ENCODE measurements at regions not wholly inside any gene's neighbourhood (a gene's known extent, or its start where the extent isn't known, plus 50 kb on each side); places are given as distances from the start of the nearest gene placed in this dataset.

DNA sequence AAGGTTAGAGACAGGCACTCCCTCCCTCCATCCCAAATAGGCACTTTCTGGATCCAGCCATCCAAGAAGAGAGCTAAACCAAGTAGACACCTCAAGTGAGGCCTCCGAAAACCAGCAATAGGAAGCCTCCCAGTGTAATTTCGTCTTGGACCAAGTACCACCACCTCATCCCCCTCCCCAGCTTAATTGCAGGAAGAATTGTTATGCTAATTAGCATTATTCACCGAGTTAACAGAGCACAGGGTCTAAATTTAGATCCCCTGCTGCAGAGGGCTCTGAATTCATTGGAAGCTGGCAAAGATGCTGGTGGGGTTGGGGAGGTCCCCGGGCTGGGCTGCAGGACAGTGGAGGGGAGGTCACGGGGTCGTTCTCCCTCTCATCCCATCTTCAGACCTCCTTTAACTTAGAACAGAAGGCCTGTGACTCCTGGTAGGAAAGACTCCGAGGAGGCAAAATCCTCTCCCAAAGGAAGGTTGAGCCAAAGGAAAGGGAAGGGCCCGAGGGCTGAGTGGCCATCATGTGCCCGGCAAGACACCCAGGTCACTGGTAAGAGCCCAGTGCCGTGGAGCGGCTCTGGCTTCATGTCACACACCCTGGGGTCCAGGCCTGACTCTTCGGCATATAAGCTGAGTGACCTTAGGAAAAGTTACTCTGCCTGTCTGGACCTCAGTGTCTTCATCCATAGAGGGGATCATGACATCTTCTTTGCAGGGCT is 209.2 kb upstream of the GRIK3 start:
- no peak overlapping the region for H4K8ac ChIP-seq (replicated peaks; ENCODE audit: insufficient read length, low read depth, low read length)
- H2BK5ac ChIP-seq (ENCODE audit: insufficient read length, low read length) = no peak overlapping the region
- H3K23ac ChIP-seq (ENCODE audit: insufficient read length, low read depth, low read length) = no peak overlapping the region
- H2BK120ac ChIP-seq (ENCODE audit: low read depth, low read length, poor library complexity, severe bottlenecking) = no peak overlapping the region
- no peaks in the 10 kb centered on the region for H3K79me1 ChIP-seq (ENCODE audit: insufficient read depth, low read depth, low read length, poor library complexity, severe bottlenecking)
- Mint-ChIP-seq H3K4me1 (peaks cover 28 to 57% of the 10 kb centered on the region in 2 experiments), H3K9me3 (no peaks in the 10 kb centered on the region), H3K27me3 (ENCODE audit: low read depth) (peaks cover 47% of the 10 kb centered on the region), H3K27ac (no peak overlapping the region), H3K4me3 (no peak overlapping the region), H3K36me3 (ENCODE audit: insufficient read depth in 1 of 3, low read depth in 3 of 3) (no peaks in the 10 kb centered on the region)
- H3K27me3 ChIP-seq (ENCODE audit: insufficient read depth, low read length) = no peaks in the 10 kb centered on the region; the same call in 1 of the 2 replicates
- no peak overlapping the region for H2AFZ ChIP-seq (ENCODE audit: low read length)
- H3K79me2 ChIP-seq (ENCODE audit: insufficient read depth, low read length) = no peaks in the 10 kb centered on the region
- H3K14ac ChIP-seq (ENCODE audit: insufficient read depth, low read length) = no peak overlapping the region
- no peak overlapping the region for H3K9ac ChIP-seq (ENCODE audit: extremely low read depth, insufficient read length, low read length)
- H3K27ac ChIP-seq (ENCODE audit: insufficient read length, low read depth, low read length) = no peak overlapping the region
- no peak overlapping the region for H2BK12ac ChIP-seq (ENCODE audit: insufficient read length, low read depth, low read length)
- no peak overlapping the region for H4K91ac ChIP-seq (ENCODE audit: insufficient read length, low read depth, low read length)
- H3K18ac ChIP-seq (ENCODE audit: insufficient read length, low read depth, low read length) = no peak overlapping the region
- H3K23me2 ChIP-seq (ENCODE audit: insufficient read length, low read depth, low read length, poor library complexity, severe bottlenecking) = no peaks in the 10 kb centered on the region
- TF ChIP-seq, protein P1, sequence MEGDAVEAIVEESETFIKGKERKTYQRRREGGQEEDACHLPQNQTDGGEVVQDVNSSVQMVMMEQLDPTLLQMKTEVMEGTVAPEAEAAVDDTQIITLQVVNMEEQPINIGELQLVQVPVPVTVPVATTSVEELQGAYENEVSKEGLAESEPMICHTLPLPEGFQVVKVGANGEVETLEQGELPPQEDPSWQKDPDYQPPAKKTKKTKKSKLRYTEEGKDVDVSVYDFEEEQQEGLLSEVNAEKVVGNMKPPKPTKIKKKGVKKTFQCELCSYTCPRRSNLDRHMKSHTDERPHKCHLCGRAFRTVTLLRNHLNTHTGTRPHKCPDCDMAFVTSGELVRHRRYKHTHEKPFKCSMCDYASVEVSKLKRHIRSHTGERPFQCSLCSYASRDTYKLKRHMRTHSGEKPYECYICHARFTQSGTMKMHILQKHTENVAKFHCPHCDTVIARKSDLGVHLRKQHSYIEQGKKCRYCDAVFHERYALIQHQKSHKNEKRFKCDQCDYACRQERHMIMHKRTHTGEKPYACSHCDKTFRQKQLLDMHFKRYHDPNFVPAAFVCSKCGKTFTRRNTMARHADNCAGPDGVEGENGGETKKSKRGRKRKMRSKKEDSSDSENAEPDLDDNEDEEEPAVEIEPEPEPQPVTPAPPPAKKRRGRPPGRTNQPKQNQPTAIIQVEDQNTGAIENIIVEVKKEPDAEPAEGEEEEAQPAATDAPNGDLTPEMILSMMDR (conservative IDR thresholded peaks at IDR 0.05) = no peak
- no peak overlapping the region for H3T11ph ChIP-seq (ENCODE audit: low read length)
- H2BK20ac ChIP-seq (ENCODE audit: low read depth, low read length, poor library complexity, severe bottlenecking) = no peak overlapping the region
- H3K4me2 ChIP-seq (ENCODE audit: insufficient read depth, insufficient read length, low read length) = no peak overlapping the region
- H3K9me3 ChIP-seq (ENCODE audit: control insufficient read depth, low read depth, low read length) = no peaks in the 10 kb centered on the region
- no peak overlapping the region for H2AK5ac ChIP-seq (ENCODE audit: insufficient read length, low read length)
- no peak for DNase-seq
- no CpG with 5 or more reads among the region's 12 CpGs for WGBS (ENCODE audit: extremely low coverage, insufficient read length, low lambda C conversion rate)
- H3K56ac ChIP-seq (ENCODE audit: insufficient read length, low read depth, low read length) = no peak overlapping the region
- no peak overlapping the region for H4K5ac ChIP-seq (ENCODE audit: insufficient read length, low read depth, low read length)
- no peaks in the 10 kb centered on the region for H4K20me1 ChIP-seq (ENCODE audit: control insufficient read depth, insufficient read depth, insufficient read length)
- H3K4me1 ChIP-seq (ENCODE audit: insufficient read depth, low read length) = peaks cover 10% of the 10 kb centered on the region
- no peak overlapping the region for H2BK15ac ChIP-seq (ENCODE audit: low read depth, low read length)
- H3K4ac ChIP-seq (ENCODE audit: low read depth, low read length) = no peak overlapping the region

Measured in H9 (cell line).